Naive thymus-derived CD4-positive, alpha-beta T cell (primary cell): ENCODE measurements at regions not wholly inside any gene's neighbourhood (a gene's known extent, or its start where the extent isn't known, plus 50 kb on each side); places are given as distances from the start of the nearest gene placed in this dataset.

Experiments
- ATAC-seq: fragments of 150-1000 bp; cut with Tn5 transposase; 2 replicates; pipeline ENCODE4 v1.10.0; 2021; ENCODE audit warnings: mild to moderate bottlenecking, moderate library complexity
- CTCF ChIA-PET: fragments of 350-600 bp; sonication (Branson Sonifier 250); formaldehyde crosslinking; loops from one replicate; lab custom pipeline; 2021; ENCODE audit warnings: antibody characterized with exemption; lab: Charles Lee
- POLR2A ChIA-PET: fragments of 350-600 bp; sonication (Branson Sonifier 250); formaldehyde crosslinking; loops from one replicate; lab custom pipeline; 2021; ENCODE audit warnings: antibody characterized with exemption, inconsistent platforms; lab: Charles Lee
- DNase-seq, 9 donors: peaks; one replicate each; pipeline versions ENCODE4 v3.0.0 to v3.0.0-alpha.2; 2020 to 2022; ENCODE audit warnings: mixed read lengths in 1 of 9
- H3K27ac ChIP-seq: one replicate; pipeline ENCODE4 v1.7.0; 2013; ENCODE audit warnings: mild to moderate bottlenecking, low read depth, low read length, moderate library complexity
- H3K27me3 ChIP-seq, 2 donors: one replicate each; pipeline ENCODE4 v1.7.0; 2013; ENCODE audit warnings: low read length in 2 of 2, mild to moderate bottlenecking in 2 of 2, moderate library complexity in 2 of 2; ENCODE audit not compliant: control insufficient read depth in 2 of 2, insufficient read depth in 2 of 2
- H3K36me3 ChIP-seq, 3 experiments: 1 replicate in 2 of 3; 2 replicates in 1 of 3; pipeline ENCODE4 v1.7.0; 2013; ENCODE audit warnings: low read length in 3 of 3, mild to moderate bottlenecking in 3 of 3, moderate library complexity in 1 of 3; ENCODE audit not compliant: insufficient read depth in 3 of 3, control insufficient read depth in 2 of 3
- H3K4me1 ChIP-seq, 2 donors: one replicate each; pipeline ENCODE4 v1.7.0; 2013; ENCODE audit warnings: low read length in 2 of 2, mild to moderate bottlenecking in 2 of 2, moderate library complexity in 1 of 2; ENCODE audit not compliant: control insufficient read depth in 2 of 2, insufficient read depth in 2 of 2
- H3K4me3 ChIP-seq: 2 replicates; pipeline ENCODE4 v1.7.0; 2013; ENCODE audit warnings: mild to moderate bottlenecking, low read length
- H3K9me3 ChIP-seq, 3 experiments: 1 replicate in 2 of 3; 2 replicates in 1 of 3; pipeline ENCODE4 v1.7.0; 2013; ENCODE audit warnings: low read length in 3 of 3; ENCODE audit not compliant: control insufficient read depth in 2 of 3
- H3K27ac Mint-ChIP-seq, 9 donors: one replicate each; pipeline ENCODE4 v1.8.0; 2020 to 2022; ENCODE audit warnings: mixed read lengths in 9 of 9, mild to moderate bottlenecking in 8 of 9, moderate library complexity in 5 of 9, inconsistent platforms in 2 of 9
- H3K27me3 Mint-ChIP-seq, 5 donors: one replicate each; pipeline ENCODE4 v1.8.0; 2021 to 2022; ENCODE audit warnings: mixed read lengths in 5 of 5, mild to moderate bottlenecking in 1 of 5
- H3K36me3 Mint-ChIP-seq, 5 donors: one replicate each; pipeline ENCODE4 v1.8.0; 2020 to 2022; ENCODE audit warnings: mixed read lengths in 5 of 5, mild to moderate bottlenecking in 3 of 5, inconsistent platforms in 1 of 5
- H3K4me1 Mint-ChIP-seq, 7 donors: one replicate each; pipeline ENCODE4 v1.8.0; 2020 to 2022; ENCODE audit warnings: mixed read lengths in 7 of 7, mild to moderate bottlenecking in 3 of 7, inconsistent platforms in 1 of 7
- H3K4me3 Mint-ChIP-seq, 10 donors: one replicate each; pipeline ENCODE4 v1.8.0; 2020 to 2022; ENCODE audit warnings: mild to moderate bottlenecking in 10 of 10, mixed read lengths in 10 of 10, moderate library complexity in 6 of 10, inconsistent platforms in 2 of 10
- H3K9me3 Mint-ChIP-seq, 11 donors: one replicate each; pipeline ENCODE4 v1.8.0; 2020 to 2022; ENCODE audit warnings: mixed read lengths in 11 of 11, mild to moderate bottlenecking in 4 of 11, inconsistent platforms in 1 of 11, moderate library complexity in 1 of 11
- intact Hi-C, 2 donors: fragments of 100-400 bp; cut with micrococcal nuclease; formaldehyde crosslinking; loops; one replicate each; pipeline ENCODE4 v1.15.1; 2023

DNA sequence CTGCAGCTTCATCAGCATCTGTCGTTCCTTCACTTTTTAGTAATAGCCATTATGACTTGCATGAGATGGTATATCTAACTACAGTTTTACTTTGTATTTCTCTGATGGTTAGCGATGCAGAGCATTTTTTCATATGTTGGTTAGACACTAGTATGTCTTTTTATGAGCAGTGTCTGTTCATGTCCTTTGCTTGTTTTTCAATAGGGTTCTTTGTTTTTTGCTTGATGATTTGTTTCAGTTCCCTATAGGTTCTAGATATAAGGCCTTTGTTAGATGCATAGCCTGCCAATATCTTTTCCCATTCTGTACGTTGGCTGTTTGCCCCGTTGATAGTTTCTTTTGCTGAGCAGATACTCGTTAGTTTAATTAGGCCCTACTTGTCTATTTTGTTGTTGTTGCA, 487.2 kb upstream of the BCHE start:
- CTCF ChIA-PET, result no interaction called here
- H3K27me3 Mint-ChIP-seq, result no peaks in the 10 kb centered on the region

DNA sequence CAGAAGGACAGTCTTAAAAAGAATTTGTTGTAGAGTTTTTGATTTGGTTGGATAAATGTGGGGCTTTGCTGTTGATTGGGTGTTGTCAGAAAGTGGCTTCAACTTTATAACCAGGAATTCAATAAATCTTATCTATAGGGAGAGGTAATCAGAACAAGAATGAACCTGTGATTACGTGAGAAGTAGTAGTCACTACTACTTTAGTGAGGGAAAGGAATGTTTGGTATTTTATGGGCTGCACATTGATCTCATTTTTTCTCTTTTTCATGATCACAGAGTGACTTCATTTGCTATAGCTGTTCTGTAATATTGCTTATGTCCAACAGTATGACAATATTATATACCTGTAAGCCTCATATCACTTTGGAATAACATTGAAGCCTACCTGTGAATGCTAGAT, 485.2 kb upstream of the BCHE start:
- no peak for DNase-seq
- Mint-ChIP-seq H3K9me3 (peaks cover 0 to 10% (median 4%) of the 10 kb centered on the region in 11 donors), H3K27ac (no peak overlapping the region), H3K27me3 (no peaks in the 10 kb centered on the region), H3K4me1 (no peaks in the 10 kb centered on the region), H3K36me3 (no peaks in the 10 kb centered on the region), H3K4me3 (no peak overlapping the region)
- Histone ChIP-seq H3K9me3 (no peaks in the 10 kb centered on the region), H3K4me1 (no peaks in the 10 kb centered on the region), H3K27me3 (no peaks in the 10 kb centered on the region), H3K4me3 (no peak overlapping the region), H3K36me3 (no peaks in the 10 kb centered on the region), H3K27ac (no peak overlapping the region)
- ATAC-seq, result no peak
- ChIA-PET CTCF (no interaction called here), POLR2A (no interaction called here)
- intact Hi-C loops, result no loop called here

More for the DNA sequence above, 487.2 kb upstream of the BCHE start:
- peaks cover 0 to 10% (median 0%) of the 10 kb centered on the region in 11 donors for H3K9me3 Mint-ChIP-seq
- no peaks in the 10 kb centered on the region for H3K9me3 ChIP-seq
- no peak for ATAC-seq
- H3K27ac Mint-ChIP-seq, result no peak overlapping the region
- no peak for DNase-seq
- H3K4me1 ChIP-seq, result no peaks in the 10 kb centered on the region
- POLR2A ChIA-PET, result no interaction called here
- H3K4me1 Mint-ChIP-seq, result no peaks in the 10 kb centered on the region
- H3K36me3 Mint-ChIP-seq, result no peaks in the 10 kb centered on the region
- no peak overlapping the region for H3K4me3 ChIP-seq
- H3K4me3 Mint-ChIP-seq, result no peak overlapping the region
- no peaks in the 10 kb centered on the region for H3K36me3 ChIP-seq
- intact Hi-C loops, result no loop called here
- H3K27ac ChIP-seq, result no peak overlapping the region
- H3K27me3 ChIP-seq, result no peaks in the 10 kb centered on the region

DNA sequence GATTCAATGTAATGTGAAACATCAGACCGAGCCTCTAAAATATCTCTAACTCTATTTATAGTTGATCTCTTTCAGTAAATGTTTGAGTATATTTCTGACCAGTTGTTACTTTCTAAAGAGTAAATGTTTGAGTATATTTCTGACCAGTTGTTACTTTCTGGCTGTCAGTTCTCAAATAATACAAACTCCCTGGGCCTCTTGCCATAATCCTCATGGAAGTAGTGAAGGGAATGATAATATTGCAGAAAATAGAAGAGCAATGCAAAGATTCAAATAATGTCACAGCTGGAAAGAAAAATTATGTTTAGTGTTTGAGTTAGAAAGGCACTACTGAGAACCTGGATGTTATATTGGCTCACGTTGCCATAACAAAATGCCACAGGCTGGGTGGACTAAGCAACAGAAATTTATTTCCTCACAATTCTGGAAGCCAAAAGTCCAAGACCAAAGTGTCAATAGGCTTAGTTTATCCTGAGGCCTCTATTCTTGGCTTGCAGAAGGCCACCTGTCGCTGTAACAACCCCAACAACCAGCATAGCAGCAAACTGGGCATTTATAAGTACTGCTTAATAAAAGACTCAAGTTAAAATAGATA, 470.6 kb upstream of the BCHE start:
- Histone ChIP-seq H3K27me3 (no peaks in the 10 kb centered on the region), H3K27ac (no peak overlapping the region), H3K4me1 (no peaks in the 10 kb centered on the region), H3K9me3 (no peaks in the 10 kb centered on the region), H3K36me3 (no peaks in the 10 kb centered on the region), H3K4me3 (no peak overlapping the region)
- ATAC-seq (no peak), DNase-seq (no peak)
- Mint-ChIP-seq H3K4me3 (no peak overlapping the region), H3K27ac (no peak overlapping the region), H3K9me3 (peaks cover 0 to 12% (median 0%) of the 10 kb centered on the region in 11 donors), H3K4me1 (no peaks in the 10 kb centered on the region), H3K36me3 (no peaks in the 10 kb centered on the region), H3K27me3 (no peaks in the 10 kb centered on the region)
- intact Hi-C loops, result no loop called here
- ChIA-PET POLR2A (no interaction called here), CTCF (no interaction called here)

DNA sequence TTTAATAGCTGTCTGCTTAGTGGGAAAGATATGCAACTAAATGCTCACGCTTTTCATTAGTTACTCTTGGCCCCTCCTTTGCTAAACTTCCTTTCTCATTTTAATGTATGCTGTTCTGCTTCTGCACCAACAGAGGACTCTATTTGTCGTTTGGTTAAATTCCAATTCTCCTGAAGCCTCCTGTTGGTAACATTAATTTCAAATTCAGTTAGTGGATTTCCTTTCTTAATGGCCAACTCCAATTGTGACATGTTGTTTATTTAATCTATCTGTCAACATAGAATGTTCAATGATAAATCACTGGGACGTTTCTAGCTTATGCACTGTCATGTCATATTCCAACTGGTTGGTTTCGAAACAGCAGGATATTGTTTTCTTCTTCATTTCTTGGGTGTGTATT, 467.4 kb upstream of the BCHE start:
- no peaks in the 10 kb centered on the region for H3K36me3 ChIP-seq
- intact Hi-C loops, result no loop called here
- no peak overlapping the region for H3K4me3 Mint-ChIP-seq
- H3K36me3 Mint-ChIP-seq, result no peaks in the 10 kb centered on the region
- no peak overlapping the region for H3K4me3 ChIP-seq
- no peaks in the 10 kb centered on the region for H3K4me1 ChIP-seq
- no peak for ATAC-seq
- ChIA-PET CTCF (no interaction called here), POLR2A (no interaction called here)
- H3K9me3 ChIP-seq, result no peaks in the 10 kb centered on the region
- no peaks in the 10 kb centered on the region for H3K4me1 Mint-ChIP-seq
- no peaks in the 10 kb centered on the region for H3K27me3 ChIP-seq
- no peaks in the 10 kb centered on the region for H3K27me3 Mint-ChIP-seq
- H3K9me3 Mint-ChIP-seq, result peaks cover 0 to 21% (median 1%) of the 10 kb centered on the region in 11 donors
- H3K27ac Mint-ChIP-seq, result no peak overlapping the region
- H3K27ac ChIP-seq, result no peak overlapping the region
- no peak for DNase-seq

DNA sequence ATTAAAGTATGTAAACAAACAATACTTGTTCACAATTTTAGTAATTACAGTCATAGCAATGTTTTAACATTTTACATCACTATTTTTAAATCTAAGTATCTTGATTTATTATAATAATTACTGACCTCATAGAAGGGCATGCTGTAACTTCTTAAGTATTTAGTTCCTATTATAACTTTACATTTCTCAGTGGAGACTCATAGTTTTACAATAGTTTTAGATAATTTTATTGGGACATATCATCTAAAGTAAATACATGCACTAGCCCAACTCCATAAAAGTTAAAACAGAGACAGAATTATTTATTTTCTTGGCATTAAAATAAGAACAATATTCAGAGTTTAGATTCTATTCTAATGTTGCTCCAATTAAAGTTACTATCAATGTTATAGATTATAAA, 466.5 kb upstream of the BCHE start:
- H3K4me1 Mint-ChIP-seq, result no peaks in the 10 kb centered on the region
- Histone ChIP-seq H3K9me3 (no peaks in the 10 kb centered on the region), H3K27ac (no peak overlapping the region), H3K4me3 (no peak overlapping the region), H3K27me3 (no peaks in the 10 kb centered on the region), H3K4me1 (no peaks in the 10 kb centered on the region), H3K36me3 (no peaks in the 10 kb centered on the region)
- no peak overlapping the region for H3K4me3 Mint-ChIP-seq
- ChIA-PET POLR2A (no interaction called here), CTCF (no interaction called here)
- DNase-seq (no peak), ATAC-seq (no peak)
- H3K27ac Mint-ChIP-seq, result no peak overlapping the region
- peaks cover 0 to 18% (median 1%) of the 10 kb centered on the region in 11 donors for H3K9me3 Mint-ChIP-seq
- H3K36me3 Mint-ChIP-seq, result no peaks in the 10 kb centered on the region
- H3K27me3 Mint-ChIP-seq, result no peaks in the 10 kb centered on the region
- intact Hi-C loops, result no loop called here

DNA sequence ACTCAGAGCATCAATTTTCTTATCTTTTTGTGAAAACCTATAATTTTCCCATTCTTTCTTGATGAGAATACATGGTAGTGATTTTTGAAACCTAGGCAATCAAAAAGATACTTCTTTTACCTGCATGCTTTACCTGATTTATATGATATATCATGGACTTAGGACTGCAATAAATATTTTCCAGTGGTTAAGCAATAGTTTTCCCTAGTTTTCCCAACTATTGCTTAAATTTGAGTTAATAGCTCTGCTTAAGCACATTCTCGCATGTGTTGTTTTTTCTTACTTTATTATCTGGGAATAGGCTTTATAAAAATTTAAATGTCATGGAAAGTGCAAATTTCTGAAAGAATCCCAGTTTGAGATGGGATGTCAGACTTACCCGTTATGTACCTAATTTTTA, 465.1 kb upstream of the BCHE start:
- no peaks in the 10 kb centered on the region for H3K4me1 ChIP-seq
- peaks cover 0 to 22% (median 1%) of the 10 kb centered on the region in 11 donors for H3K9me3 Mint-ChIP-seq
- no peaks in the 10 kb centered on the region for H3K4me1 Mint-ChIP-seq
- intact Hi-C loops, result no loop called here
- no peaks in the 10 kb centered on the region for H3K36me3 ChIP-seq
- H3K27me3 ChIP-seq, result no peaks in the 10 kb centered on the region
- POLR2A ChIA-PET, result no interaction called here
- CTCF ChIA-PET, result no interaction called here
- ATAC-seq, result no peak
- H3K27ac Mint-ChIP-seq, result no peak overlapping the region
- no peaks in the 10 kb centered on the region for H3K9me3 ChIP-seq
- no peak overlapping the region for H3K27ac ChIP-seq
- DNase-seq, result no peak
- no peaks in the 10 kb centered on the region for H3K36me3 Mint-ChIP-seq
- H3K4me3 Mint-ChIP-seq, result no peak overlapping the region
- H3K27me3 Mint-ChIP-seq, result no peaks in the 10 kb centered on the region
- no peak overlapping the region for H3K4me3 ChIP-seq

DNA sequence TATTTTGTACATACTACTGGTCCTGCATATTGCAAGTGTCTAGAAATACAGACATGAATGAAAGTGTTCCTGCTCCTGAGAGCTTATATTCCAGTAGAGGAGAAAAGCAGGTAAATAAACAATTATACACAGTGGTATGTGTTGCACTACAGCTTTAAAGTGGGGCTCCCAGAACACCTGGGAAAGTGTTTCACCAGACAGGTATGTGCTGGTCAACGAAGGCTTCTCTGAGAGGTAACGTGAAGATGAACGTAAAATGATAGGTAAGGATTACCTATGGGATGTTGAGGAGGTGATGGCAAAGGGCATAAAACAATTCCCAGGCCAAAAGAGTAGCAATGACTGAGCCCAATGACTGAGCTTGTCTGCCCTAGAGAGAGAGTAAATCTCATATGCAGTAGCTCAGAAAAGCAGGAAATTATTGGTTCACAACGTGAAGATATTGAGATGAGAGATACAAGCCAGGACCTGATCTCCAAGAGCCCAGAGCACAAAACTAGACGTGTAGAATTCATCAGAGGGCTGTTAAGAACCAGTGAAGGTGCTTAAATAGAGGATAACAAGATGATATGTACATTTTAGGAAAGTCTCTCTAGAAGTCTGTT, 459.1 kb upstream of the BCHE start:
- no peak overlapping the region for H3K4me3 Mint-ChIP-seq
- peaks cover 0 to 34% (median 2%) of the 10 kb centered on the region in 11 donors for H3K9me3 Mint-ChIP-seq
- POLR2A ChIA-PET, result no interaction called here
- Histone ChIP-seq H3K4me1 (no peaks in the 10 kb centered on the region), H3K27me3 (no peaks in the 10 kb centered on the region), H3K36me3 (no peaks in the 10 kb centered on the region), H3K4me3 (no peak overlapping the region), H3K27ac (no peak overlapping the region), H3K9me3 (no peaks in the 10 kb centered on the region)
- H3K27ac Mint-ChIP-seq, result no peak overlapping the region
- H3K36me3 Mint-ChIP-seq, result no peaks in the 10 kb centered on the region
- ATAC-seq (no peak), DNase-seq (no peak)
- H3K27me3 Mint-ChIP-seq, result no peaks in the 10 kb centered on the region
- H3K4me1 Mint-ChIP-seq, result no peaks in the 10 kb centered on the region
- CTCF ChIA-PET, result no interaction called here
- intact Hi-C loops, result no loop called here
